ENCODE measurements at regions not wholly inside any gene's neighbourhood (a gene's known extent, or its start where the extent isn't known, plus 50 kb on each side); places are given as distances from the start of the nearest gene placed in this dataset.

DNA sequence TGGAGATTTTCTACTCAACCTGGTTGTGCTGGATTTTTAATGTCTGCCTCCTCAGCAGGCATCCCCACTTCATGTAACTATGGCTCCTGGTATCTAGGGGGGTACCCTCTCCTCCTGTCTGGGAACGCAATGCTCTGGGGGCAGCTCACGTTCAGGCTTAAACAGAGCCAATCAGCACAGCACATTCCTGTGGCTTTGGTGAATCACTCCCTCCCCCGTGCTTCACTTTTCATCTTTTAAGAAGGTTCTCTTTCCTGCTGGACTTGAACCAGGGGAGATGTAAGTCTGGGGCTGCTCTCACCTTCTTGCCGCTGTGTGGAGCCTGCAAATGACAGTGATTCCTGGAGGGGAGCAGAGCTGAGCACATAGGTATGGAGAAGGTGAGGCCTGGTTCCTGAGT, 101.2 kb downstream of the MSX2 start:
- TF ChIP-seq, protein P1, sequence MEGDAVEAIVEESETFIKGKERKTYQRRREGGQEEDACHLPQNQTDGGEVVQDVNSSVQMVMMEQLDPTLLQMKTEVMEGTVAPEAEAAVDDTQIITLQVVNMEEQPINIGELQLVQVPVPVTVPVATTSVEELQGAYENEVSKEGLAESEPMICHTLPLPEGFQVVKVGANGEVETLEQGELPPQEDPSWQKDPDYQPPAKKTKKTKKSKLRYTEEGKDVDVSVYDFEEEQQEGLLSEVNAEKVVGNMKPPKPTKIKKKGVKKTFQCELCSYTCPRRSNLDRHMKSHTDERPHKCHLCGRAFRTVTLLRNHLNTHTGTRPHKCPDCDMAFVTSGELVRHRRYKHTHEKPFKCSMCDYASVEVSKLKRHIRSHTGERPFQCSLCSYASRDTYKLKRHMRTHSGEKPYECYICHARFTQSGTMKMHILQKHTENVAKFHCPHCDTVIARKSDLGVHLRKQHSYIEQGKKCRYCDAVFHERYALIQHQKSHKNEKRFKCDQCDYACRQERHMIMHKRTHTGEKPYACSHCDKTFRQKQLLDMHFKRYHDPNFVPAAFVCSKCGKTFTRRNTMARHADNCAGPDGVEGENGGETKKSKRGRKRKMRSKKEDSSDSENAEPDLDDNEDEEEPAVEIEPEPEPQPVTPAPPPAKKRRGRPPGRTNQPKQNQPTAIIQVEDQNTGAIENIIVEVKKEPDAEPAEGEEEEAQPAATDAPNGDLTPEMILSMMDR (IDR thresholded peaks at IDR 0.05), result no peak

DNA sequence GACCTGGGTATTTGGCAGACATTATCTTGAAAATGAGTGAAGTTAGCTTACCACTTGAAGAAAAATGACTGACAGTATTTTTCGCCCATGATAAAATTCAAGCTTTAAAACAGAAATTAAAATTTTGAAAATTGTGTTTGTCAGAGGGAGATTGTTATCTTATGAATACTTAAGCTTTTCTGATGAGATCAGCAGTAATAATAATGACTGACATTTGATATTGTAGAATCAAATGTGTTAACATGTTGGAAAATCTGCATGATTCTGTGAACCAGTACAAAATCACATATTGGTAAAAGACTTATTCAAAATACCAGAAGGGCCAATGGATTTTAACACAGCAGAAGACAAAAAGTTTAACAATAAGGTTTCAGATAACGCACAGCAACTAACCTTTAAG, 94.0 kb downstream of the MSX2 start:
- TF ChIP-seq, protein P1 (IDR thresholded peaks at IDR 0.05), result no peak

DNA sequence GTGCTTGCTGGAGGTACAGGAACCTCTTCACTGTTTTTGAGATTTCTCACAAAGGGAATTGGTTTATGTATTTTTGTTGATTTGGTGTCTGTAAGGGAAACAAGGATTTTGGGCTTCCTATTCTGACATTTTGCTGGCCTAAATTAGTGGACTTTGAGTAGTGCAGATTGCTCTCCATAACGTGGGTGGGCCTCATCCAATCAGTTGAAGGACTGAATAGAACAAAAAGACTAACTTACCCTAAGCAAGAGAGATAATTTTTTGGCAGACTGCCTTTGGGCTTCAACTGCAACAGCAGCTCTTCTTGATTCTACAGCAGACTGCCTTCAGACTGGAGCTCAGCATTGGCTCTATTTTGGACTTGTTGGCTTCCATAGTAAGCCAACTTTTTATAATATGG, 93.2 kb downstream of the MSX2 start:
- TF ChIP-seq, protein P1 (IDR thresholded peaks at IDR 0.05), result no peak

DNA sequence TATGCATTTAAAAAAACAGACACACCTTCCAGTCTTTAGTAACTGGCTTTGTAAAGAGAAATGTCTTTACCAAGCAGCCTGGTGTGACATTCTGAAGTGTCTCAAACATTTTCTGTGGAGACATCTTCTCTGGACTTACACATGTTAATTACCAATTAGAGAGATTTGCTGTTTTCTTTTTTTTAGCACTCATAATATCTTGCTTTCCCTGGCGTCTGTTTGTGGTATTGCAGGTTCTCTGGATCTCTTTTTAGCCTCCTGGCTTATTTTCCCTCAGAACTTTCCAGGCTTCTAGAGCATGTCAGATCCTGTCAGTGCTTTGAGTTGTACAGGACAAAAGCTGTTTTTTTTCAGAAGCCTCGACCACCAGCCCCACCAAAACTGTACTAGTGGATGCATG, 92.5 kb downstream of the MSX2 start:
- TF ChIP-seq, protein P1 (IDR thresholded peaks at IDR 0.05), result peak; percentile 27; the same call in 1 of the 2 replicates

DNA sequence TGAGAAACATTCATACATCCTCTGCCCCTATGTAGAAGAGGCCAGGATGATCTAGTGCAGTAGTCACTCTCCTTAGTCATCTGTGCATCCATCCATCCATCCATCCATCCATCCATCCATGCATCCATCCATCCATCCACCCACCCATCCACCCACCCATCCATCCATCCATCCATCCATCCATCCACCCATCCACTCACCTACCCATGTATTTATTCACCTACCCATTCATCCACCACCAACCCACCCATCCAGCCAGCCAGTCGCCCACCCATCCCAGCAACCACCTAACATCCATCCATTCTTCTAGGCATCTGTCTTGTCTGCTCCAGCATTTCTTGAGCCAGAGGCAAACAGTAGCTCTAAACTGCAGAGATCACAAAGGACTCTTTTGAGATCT, 87.1 kb downstream of the MSX2 start:
- TF ChIP-seq, protein P1 (IDR thresholded peaks at IDR 0.05), result no peak

DNA sequence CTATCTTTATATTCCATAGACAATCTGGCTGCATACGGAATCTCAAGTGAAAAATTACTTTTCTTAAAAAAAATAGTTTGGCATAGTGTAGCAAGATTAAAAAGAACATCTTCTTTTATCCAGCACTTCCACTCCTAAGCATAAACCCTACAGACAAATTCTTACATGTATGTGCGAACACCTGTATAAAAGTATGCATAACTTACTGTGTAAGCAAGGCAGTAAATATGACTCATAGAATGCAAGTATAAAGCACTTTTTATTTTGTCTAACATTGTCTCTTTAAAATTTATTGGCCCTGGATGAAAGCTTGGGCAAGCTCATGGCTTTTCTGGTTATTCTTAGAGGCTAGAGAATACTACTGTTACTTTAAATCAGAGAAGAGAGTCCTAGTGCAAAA, 86.4 kb downstream of the MSX2 start:
- TF ChIP-seq, protein P1 (IDR thresholded peaks at IDR 0.05), result no peak

DNA sequence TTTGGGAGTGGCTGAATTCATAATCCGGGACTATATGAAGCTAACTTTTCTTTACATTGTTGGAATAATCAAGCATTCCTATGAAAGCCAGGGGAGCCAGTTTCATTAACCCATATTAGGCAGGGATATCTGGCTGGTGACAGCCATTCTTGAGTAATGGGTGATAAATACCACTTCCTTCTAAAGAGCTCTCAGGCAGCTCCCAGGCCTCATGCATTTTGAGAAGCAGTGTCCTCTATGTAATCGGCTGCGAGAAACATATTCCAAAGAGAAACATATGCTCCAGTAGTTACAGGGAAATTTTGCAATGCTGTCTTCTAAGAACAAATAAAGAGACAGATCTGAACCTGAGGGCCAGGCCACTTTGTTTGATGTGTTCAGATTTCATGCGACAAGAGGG, 83.1 kb downstream of the MSX2 start:
- TF ChIP-seq, protein P1 (IDR thresholded peaks at IDR 0.05), result no peak

DNA sequence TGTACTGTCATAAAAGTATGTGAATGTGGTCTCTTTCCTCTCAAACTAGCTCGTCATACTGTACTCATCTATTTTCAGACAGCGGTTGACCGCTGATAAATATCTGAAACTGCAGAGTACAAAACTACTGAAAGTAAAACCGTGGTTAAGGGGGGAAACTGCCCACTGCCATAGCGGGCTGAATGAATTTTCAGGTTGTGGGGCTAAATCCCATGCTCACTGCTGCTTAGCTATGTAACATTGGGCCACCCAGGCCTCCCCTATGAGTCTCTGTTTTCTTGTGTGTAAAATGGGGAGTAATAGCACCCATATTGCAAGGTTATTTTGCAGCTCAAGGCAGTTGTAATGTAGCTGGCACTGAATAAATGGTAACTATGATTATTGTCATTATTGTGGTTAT, 82.3 kb downstream of the MSX2 start:
- TF ChIP-seq, protein P1 (IDR thresholded peaks at IDR 0.05), result no peak
